ENCODE measurements at regions not wholly inside any gene's neighbourhood (a gene's known extent, or its start where the extent isn't known, plus 50 kb on each side); places are given as distances from the start of the nearest gene placed in this dataset.

- no peak for DNase-seq
Measured at GRCh38 chr4:166377578-166377977, 504.5 kb downstream of the TLL1 start.

GRCh38 chr4:166386491-166387360 is 513.7 kb downstream of the TLL1 start:
- no peak for DNase-seq

- no peak for DNase-seq
Measured at GRCh38 chr4:166391501-166391900, 518.5 kb downstream of the TLL1 start.

GRCh38 chr4:166399021-166399420 is 526.0 kb downstream of the TLL1 start:
- no peak for DNase-seq

- DNase-seq = no peak
Measured at GRCh38 chr4:166400270-166400894, 527.3 kb downstream of the TLL1 start.

GRCh38 chr4:166413356-166413755 is 540.3 kb downstream of the TLL1 start:
- DNase-seq = no peak

GRCh38 chr4:166414431-166414830 is 541.4 kb downstream of the TLL1 start:
- no peak for DNase-seq

- no peak for DNase-seq
Measured at GRCh38 chr4:166415749-166416148, 542.7 kb downstream of the TLL1 start.

GRCh38 chr4:166421556-166422156 is 548.6 kb downstream of the TLL1 start:
- DNase-seq = no peak

GRCh38 chr4:166422475-166422874 is 549.4 kb downstream of the TLL1 start:
- no peak for DNase-seq

GRCh38 chr4:166426300-166426863 is 553.3 kb downstream of the TLL1 start:
- no peak for DNase-seq

- no peak for DNase-seq
Measured at GRCh38 chr4:166432125-166432524, 559.1 kb downstream of the TLL1 start.

- no peak for DNase-seq
Measured at GRCh38 chr4:166432842-166433241, 559.8 kb downstream of the TLL1 start.

GRCh38 chr4:166435449-166435848 is 562.4 kb downstream of the TLL1 start:
- no peak for DNase-seq

GRCh38 chr4:166458756-166459155 is 585.7 kb downstream of the TLL1 start:
- no peak for DNase-seq

GRCh38 chr4:166459621-166460020 is 586.6 kb downstream of the TLL1 start:
- no peak for DNase-seq

GRCh38 chr4:166460769-166461550 is 587.9 kb downstream of the TLL1 start:
- no peak for DNase-seq

GRCh38 chr4:166481055-166481454 is 608.0 kb downstream of the TLL1 start:
- DNase-seq = no peak

- DNase-seq = no peak
Measured at GRCh38 chr4:166481739-166482138, 608.7 kb downstream of the TLL1 start.

- DNase-seq = no peak
Measured at GRCh38 chr4:166482758-166483157, 609.7 kb downstream of the TLL1 start.

GRCh38 chr4:166491635-166492034 is 618.6 kb downstream of the TLL1 start:
- DNase-seq = no peak

- no peak for DNase-seq
Measured at GRCh38 chr4:166493924-166494345, 620.9 kb downstream of the TLL1 start.

GRCh38 chr4:166498546-166498945 is 625.5 kb downstream of the TLL1 start:
- DNase-seq = no peak

All from T-helper 1 cell (primary cell).